CD4-positive, alpha-beta T cell treated with Interleukin-4 for 4 hours (primary cell): ENCODE measurements at regions not wholly inside any gene's neighbourhood (a gene's known extent, or its start where the extent isn't known, plus 50 kb on each side); places are given as distances from the start of the nearest gene placed in this dataset.
"Not testable (repeated sequence)": the region's sequence is repeated elsewhere in the genome, so short reads cannot be mapped to it uniquely, and the experiment has no call there.

ENCODE experiments used
- DNase-seq: peaks from one replicate; pipeline ENCODE4 v3.0.0-alpha.2; 2020

DNA sequence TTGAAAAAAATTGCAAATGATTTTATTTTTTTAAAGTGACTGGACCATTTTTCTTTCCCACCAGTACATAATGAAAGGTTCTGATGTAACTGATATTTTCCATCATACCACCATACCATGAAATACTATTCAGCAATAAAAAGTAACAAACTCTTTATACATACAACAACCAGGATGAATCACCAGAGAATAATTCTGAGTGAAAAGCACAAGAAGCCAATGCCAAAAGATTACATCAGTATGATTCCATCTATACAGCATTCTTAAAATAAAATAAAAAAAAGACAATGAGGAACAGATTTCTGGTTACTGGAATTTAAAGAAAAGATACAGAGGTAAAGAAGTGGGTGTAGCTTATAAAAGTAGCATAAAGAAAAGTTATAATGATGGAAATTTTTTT, 423.7 kb upstream of the ST8SIA4 start:
- DNase-seq = no peak

DNA sequence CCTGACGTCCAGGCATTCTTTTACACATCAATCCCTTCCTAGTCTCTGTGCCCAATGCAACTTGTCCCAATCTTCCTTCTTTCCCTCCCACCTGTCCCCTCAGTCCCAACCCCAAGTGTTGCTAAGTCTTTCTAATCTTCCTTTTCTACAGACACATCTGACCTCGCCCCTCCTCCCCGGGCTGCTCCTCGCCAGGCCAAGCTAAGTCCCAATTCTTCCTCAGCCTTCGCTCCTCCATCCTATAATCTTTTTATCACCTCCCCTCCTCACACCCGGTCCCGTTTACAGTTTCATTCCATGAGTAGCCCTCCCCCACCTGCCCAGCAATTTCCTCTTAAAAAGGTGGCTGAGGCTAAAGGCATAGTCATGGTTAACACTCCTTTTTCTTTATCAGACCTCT, 413.3 kb upstream of the ST8SIA4 start:
- not testable (repeated sequence) for DNase-seq

- no peak for DNase-seq
Observed at GRCh38 chr5:101306391-101307137, 403.5 kb upstream of the ST8SIA4 start.

GRCh38 chr5:101296477-101296876, 393.4 kb upstream of the ST8SIA4 start:
- no peak for DNase-seq

- no peak for DNase-seq
Observed at GRCh38 chr5:101292199-101292598, 389.1 kb upstream of the ST8SIA4 start.

GRCh38 chr5:101290761-101291160, 387.7 kb upstream of the ST8SIA4 start:
- DNase-seq = not testable (repeated sequence)

DNA sequence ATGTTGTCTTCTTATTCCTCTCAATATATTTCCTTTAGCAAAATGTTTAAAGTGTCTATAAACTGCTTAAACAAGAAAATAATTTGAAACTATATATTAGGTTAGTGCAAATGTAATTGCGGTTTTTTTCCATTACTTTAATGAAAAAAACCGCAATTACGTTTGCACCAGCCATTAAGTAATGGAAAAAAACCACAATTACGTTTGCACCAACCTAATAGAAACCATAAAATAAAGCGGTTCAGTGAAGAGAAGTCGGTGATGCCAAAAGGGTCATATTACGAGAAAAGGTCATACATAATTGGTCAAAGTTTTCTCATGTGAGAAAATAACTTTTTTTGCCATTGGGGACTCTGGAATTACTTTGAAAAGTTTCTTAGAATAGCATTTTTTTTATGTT, 385.6 kb upstream of the ST8SIA4 start:
- DNase-seq = no peak

DNA sequence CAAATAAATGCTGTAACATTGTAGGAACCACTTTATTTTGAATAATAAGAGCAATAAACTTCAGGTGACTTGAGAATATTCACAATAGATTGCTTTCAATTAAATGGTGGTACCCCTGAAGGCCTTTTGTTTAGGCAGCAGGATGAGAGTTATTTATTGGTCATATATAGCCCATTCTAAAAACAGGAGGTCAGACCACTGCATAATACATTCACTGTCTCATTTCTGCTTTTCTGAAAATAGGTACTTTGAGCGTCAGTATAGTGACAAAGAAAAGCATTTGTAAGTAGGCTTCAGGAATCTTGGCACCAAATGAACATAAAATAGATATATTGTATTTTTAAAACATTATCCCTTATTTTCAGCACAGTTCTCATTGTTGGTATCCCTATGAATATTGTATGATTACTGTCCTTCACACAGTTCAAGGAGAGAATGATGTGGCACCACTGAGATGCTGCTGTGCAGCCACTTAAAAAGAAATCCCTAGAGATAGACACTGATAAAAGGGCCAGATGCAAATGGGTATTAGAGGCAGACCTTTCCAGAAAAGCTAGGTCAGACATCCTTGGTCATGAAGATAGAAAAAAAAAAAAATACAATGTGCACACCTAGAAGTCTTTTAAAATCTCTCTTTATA, 381.8 kb upstream of the ST8SIA4 start:
- no peak for DNase-seq

DNA sequence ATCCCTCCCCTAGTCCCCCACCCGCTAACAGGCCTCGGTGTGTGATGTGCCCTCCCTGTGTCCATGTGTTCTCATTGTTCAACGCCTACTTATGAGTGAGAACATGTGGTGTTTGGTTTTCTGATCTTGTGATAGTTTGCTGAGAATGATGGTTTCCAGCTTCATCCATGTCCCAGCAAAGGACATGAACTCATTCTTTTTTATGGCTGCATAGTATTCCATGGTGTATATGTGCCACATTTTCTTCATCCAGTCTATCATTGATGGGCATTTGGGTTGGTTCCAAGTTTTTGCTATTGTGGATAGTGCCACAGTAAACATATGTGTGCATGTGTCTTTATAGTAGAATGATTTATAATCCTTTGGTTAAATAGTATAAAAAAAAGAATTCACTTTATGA, 380.9 kb upstream of the ST8SIA4 start:
- not testable (repeated sequence) for DNase-seq

DNA sequence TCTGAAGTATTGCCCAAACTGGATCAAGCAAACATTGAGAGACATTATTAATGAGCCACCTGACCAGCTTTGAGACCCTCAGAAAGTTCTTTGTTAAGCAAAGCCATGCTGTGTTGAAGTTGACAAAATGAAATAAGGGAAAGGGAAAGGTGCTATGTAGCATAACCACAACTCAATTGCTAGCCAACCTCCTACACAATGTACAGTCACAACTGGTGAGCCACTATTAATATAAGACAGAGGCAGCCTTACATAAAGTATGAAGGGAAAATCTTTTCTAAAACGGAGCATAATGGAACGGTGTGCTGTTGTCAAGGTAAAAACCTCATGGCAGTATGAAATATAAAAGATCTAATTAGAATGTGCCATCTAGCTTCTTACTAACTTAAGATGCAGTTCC, 375.8 kb upstream of the ST8SIA4 start:
- DNase-seq = no peak

GRCh38 chr5:101278011-101278687, 375.1 kb upstream of the ST8SIA4 start:
- DNase-seq = no peak

- DNase-seq = no peak
Observed at GRCh38 chr5:101271945-101272344, 368.9 kb upstream of the ST8SIA4 start.

GRCh38 chr5:101271416-101271815, 368.3 kb upstream of the ST8SIA4 start:
- DNase-seq = no peak

- no peak for DNase-seq
Observed at GRCh38 chr5:101260857-101261256, 357.8 kb upstream of the ST8SIA4 start.

- DNase-seq = no peak
Observed at GRCh38 chr5:101253096-101253495, 350.0 kb upstream of the ST8SIA4 start.

- no peak for DNase-seq
Observed at GRCh38 chr5:101244621-101245020, 341.5 kb upstream of the ST8SIA4 start.

GRCh38 chr5:101212942-101213514, 309.9 kb upstream of the ST8SIA4 start:
- DNase-seq = no peak

GRCh38 chr5:101206534-101206933, 303.5 kb upstream of the ST8SIA4 start:
- no peak for DNase-seq

- DNase-seq = not testable (repeated sequence)
Observed at GRCh38 chr5:101205065-101205464, 302.0 kb upstream of the ST8SIA4 start.

GRCh38 chr5:101180365-101180764, 277.3 kb upstream of the ST8SIA4 start:
- DNase-seq = not testable (repeated sequence)

DNA sequence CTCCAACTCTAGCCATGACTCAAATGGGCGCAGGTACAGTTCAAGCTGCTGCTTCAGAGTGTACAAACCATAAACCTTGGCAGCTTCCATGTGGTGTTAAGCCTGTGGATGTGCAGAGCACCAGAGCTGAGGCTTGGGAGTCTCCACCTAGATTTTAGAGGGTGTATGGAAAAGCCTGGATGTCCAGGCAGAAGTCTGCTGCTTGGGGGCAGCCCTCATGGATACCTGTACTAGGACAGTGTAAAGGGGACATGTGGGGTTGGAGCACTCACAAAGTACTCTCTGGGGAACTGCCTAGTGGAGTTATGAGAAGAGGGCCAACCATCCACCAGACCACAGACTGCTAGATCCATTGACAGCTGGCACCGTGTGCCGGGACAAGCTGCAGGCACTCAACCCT, 273.5 kb upstream of the ST8SIA4 start:
- DNase-seq = no peak

DNA sequence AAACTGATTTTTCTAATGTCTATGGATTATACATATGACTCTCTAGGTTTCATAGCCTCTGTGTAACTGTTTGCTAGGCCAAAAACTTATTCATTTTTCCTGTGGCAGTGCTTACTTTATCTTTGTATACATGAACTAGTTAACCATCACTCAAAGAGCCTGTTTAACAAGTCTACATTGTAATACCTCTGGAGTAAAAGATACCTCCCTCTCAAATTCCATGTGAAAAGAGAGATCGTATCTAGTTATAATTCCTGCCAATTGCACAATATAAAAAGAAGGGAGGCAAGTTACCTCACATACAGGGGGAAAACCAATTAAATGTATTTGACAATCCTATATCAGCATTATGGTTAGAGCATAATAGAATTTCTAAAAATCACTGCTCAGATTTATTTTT, 271.9 kb upstream of the ST8SIA4 start:
- DNase-seq = no peak

GRCh38 chr5:101163088-101163487, 260.0 kb upstream of the ST8SIA4 start:
- no peak for DNase-seq

DNA sequence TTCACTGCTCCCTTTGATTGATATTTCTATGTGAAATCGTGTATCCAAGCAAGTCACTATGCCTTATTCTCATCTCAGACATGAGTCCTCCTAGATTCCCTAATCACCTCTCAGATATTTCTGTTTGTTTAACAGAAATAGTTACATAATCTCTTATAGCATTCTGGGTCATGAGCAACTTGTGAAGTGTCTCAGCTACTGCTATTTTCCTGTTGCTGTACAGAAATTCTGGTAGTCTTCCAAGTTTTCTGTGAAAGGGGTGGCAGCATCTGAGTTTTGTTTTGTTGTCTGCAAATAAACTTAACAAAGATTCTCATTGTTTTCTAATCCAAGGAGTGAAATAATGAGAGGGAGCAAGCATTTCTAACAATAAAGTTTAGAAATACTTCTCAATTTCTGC, 256.9 kb upstream of the ST8SIA4 start:
- DNase-seq = no peak
